ENCODE measurements at regions not wholly inside any gene's neighbourhood (a gene's known extent, or its start where the extent isn't known, plus 50 kb on each side); places are given as distances from the start of the nearest gene placed in this dataset.

- TF ChIP-seq POLR2A (IDR thresholded peaks at IDR 0.05), result no peak
- TF ChIP-seq CTCF (IDR thresholded peaks at IDR 0.05), result no peak
Measured at GRCh38 chr9:86491468-86492266, 137.5 kb upstream of the TUT7 start.
